K562 (cell line): ENCODE measurements at regions not wholly inside any gene's neighbourhood (a gene's known extent, or its start where the extent isn't known, plus 50 kb on each side); places are given as distances from the start of the nearest gene placed in this dataset.

Source experiments
- ATAC-seq: fragments of 200-7000 bp; cut with Tn5 transposase; 3 replicates; pipeline ENCODE4 v1.9.1; 2020; ENCODE audit warnings: moderate library complexity
- BruUV-seq: library from RNA; stranded (reverse); fragments of 400-500 nt; replicated peaks from 2 replicates; lab custom pipeline; 2021; lab: Mats Ljungman, UMichigan
- CTCF ChIA-PET: fragments of 300-600 bp; formaldehyde crosslinking; extraction: SDS; loops from one replicate; lab custom pipeline; 2021; ENCODE audit warnings: low intra/inter-chr PET ratio; lab: Yijun Ruan, JAX
- POLR2A ChIA-PET: fragments of 300-600, 350-650 bp; sonication (Branson Sonifier 250); formaldehyde crosslinking; extraction: SDS; loops from one replicate; lab custom pipeline; 2021; ENCODE audit warnings: antibody characterized with exemption, inconsistent platforms; lab: Yijun Ruan, JAX
- DNase-seq, 4 experiments: peaks; one replicate each; pipeline versions ENCODE4 v3.0.0 to v3.0.0-alpha.2; 2011 to 2018; ENCODE audit warnings: low spot score in 3 of 4, mixed read lengths in 3 of 4; ENCODE audit errors: extremely low read depth in 1 of 4
- FAIRE-seq: peaks from 2 replicates; lab custom pipeline; 2011; peaks lifted over from hg19 to GRCh38; lab: Jason Lieb, UNC
- H2AFZ ChIP-seq: 2 replicates; pipeline ENCODE4 v1.6.0; 2011; ENCODE audit warnings: low read depth, low read length, control low read depth, inconsistent platforms
- H3K27ac ChIP-seq: fragments of 200-600 bp; 3 replicates; pipeline ENCODE4 v1.8.0; 2011; ENCODE audit warnings: low read depth, mild to moderate bottlenecking, control low read depth, inconsistent platforms, low read length, moderate library complexity, mixed read lengths; ENCODE audit errors: extremely low read depth
- H3K27me3 ChIP-seq, 2 experiments: fragments of 300-600 bp in 1 of 2; 2 replicates in 1 of 2; 3 replicates in 1 of 2; pipeline versions ENCODE4 v1.6.0 to v1.8.0; 2011; ENCODE audit warnings: inconsistent platforms in 2 of 2, low read length in 2 of 2, mild to moderate bottlenecking in 1 of 2, mixed read lengths in 1 of 2, moderate library complexity in 1 of 2; ENCODE audit not compliant: control insufficient read depth in 2 of 2, insufficient read depth in 2 of 2
- H3K36me3 ChIP-seq: fragments of 300-600 bp; 3 replicates; pipeline ENCODE4 v1.8.0; 2011; ENCODE audit warnings: mild to moderate bottlenecking, low read length, inconsistent platforms; ENCODE audit not compliant: control insufficient read depth, insufficient read depth
- H3K4me1 ChIP-seq, 2 experiments: fragments of 200-600 bp in 1 of 2; replicated peaks in 1 of 2; 2 replicates in 1 of 2; 3 replicates in 1 of 2; pipeline versions ENCODE4 v1.5.1 to v1.8.0; 2011; ENCODE audit warnings: inconsistent platforms in 2 of 2, low read length in 2 of 2, mild to moderate bottlenecking in 1 of 2, mixed read lengths in 1 of 2, moderate library complexity in 1 of 2; ENCODE audit not compliant: control insufficient read depth in 2 of 2, insufficient read depth in 2 of 2
- H3K4me2 ChIP-seq: 2 replicates; pipeline ENCODE4 v1.6.1; 2011; ENCODE audit warnings: low read length, control low read depth, inconsistent platforms, mixed read lengths; ENCODE audit not compliant: insufficient read depth
- H3K4me3 ChIP-seq: fragments of 200-600 bp; sonication (generic), shearing (Covaris generic); 2 replicates; pipeline ENCODE4 v1.5.1; 2016; ENCODE audit warnings: control low read depth, inconsistent platforms
- H3K79me2 ChIP-seq: fragments of 200-600 bp; 3 replicates; pipeline ENCODE4 v1.8.0; 2011; ENCODE audit warnings: low read length, inconsistent platforms; ENCODE audit not compliant: control insufficient read depth, insufficient read depth
- H3K9ac ChIP-seq, 2 experiments: 2 replicates each; pipeline versions ENCODE4 v1.6.0 to v1.6.1; 2011; ENCODE audit warnings: low read depth in 2 of 2, low read length in 2 of 2, control low read depth in 1 of 2, inconsistent platforms in 1 of 2, mild to moderate bottlenecking in 1 of 2, mixed read lengths in 1 of 2; ENCODE audit not compliant: insufficient read depth in 1 of 2
- H3K9me1 ChIP-seq: one replicate; pipeline ENCODE4 v1.6.0; 2011; ENCODE audit warnings: inconsistent platforms, mild to moderate bottlenecking, low read length, moderate library complexity; ENCODE audit not compliant: control insufficient read depth, insufficient read depth
- H3K9me3 ChIP-seq: replicated peaks from 2 replicates; pipeline ENCODE4 v1.5.1; 2011; ENCODE audit warnings: low read depth, low read length, inconsistent platforms; ENCODE audit not compliant: control insufficient read depth, insufficient read depth
- H4K20me1 ChIP-seq: replicated peaks from 2 replicates; pipeline ENCODE4 v1.6.1; 2011; ENCODE audit warnings: low read length, inconsistent platforms, mixed read lengths; ENCODE audit not compliant: control insufficient read depth, insufficient read depth
- DMBX1 ChIP-seq: fragments of 250-450 bp; sonication (Bioruptor Pico); IDR thresholded peaks from 2 replicates; pipeline ENCODE4 v1.8.0; 2022; ENCODE audit warnings: inconsistent platforms, mild to moderate bottlenecking, moderate library complexity, borderline replicate concordance
- L3MBTL2 ChIP-seq: fragments of 450-650 bp; IDR thresholded peaks from 2 replicates; pipeline ENCODE4 v1.6.1; 2016; ENCODE audit warnings: mild to moderate bottlenecking, moderate library complexity
- SMAD3 ChIP-seq: fragments of 450-650 bp; formaldehyde crosslinking; conservative IDR thresholded peaks from 2 replicates; pipeline ENCODE4 v1.4.0; 2020; ENCODE audit warnings: mild to moderate bottlenecking
- SPI1 ChIP-seq: IDR thresholded peaks from 2 replicates; pipeline ENCODE4 v1.6.1; 2011; ENCODE audit warnings: low read depth, low read length, control low read depth, borderline replicate concordance
- WGBS: fragments of 100-300 bp; shearing (Covaris generic); methylation state at CpG from one replicate; pipeline ENCODE4 v1.1.6; 2016; ENCODE audit warnings: low coverage, mixed read lengths; ENCODE audit not compliant: insufficient coverage; ENCODE audit errors: missing lambda C conversion rate; 5-methylcytosine and 5-hydroxymethylcytosine counted together
- in situ Hi-C: fragments of 300-500 bp; cut with MboI; formaldehyde crosslinking; loops from 4 replicates; pipeline ENCODE4 v1.15.0; 2018; ENCODE audit warnings: inconsistent platforms, mixed read lengths
- intact Hi-C: fragments of 100-400 bp; cut with micrococcal nuclease; formaldehyde crosslinking; loops from 2 replicates; pipeline ENCODE4 v1.14.2; 2022

GRCh38 chr3:72165808-72166207, 380.9 kb upstream of the PROK2 start:
- ChIA-PET POLR2A (no interaction called here), CTCF (no interaction called here)
- no peaks in the 10 kb centered on the region for H3K9me3 ChIP-seq
- intact Hi-C loops, result no loop called here
- ATAC-seq (no peak), DNase-seq (no peak), FAIRE-seq (no peak)
- H3K27me3 ChIP-seq, result no peaks in the 10 kb centered on the region
- H3K4me1 ChIP-seq, result peaks cover 27 to 55% of the 10 kb centered on the region in 2 experiments; a peak in 4 of 5 replicates
- no peak overlapping the region for H3K4me2 ChIP-seq
- BruUV-seq, result no TSS peak
- in situ Hi-C loops, result no loop called here
- WGBS, result 29% methylated on average over 1 of the region's 1 CpG
- H3K4me3 ChIP-seq, result no peak overlapping the region
- TF ChIP-seq SMAD3, result no peak
- 0 out of 2 replicates have a peak, but pooled peaks have one; percentile 35 for TF ChIP-seq L3MBTL2
- TF ChIP-seq, all 486 proteins: peak for 1
- Histone ChIP-seq H3K9ac (no peak overlapping the region), H3K79me2 (no peaks in the 10 kb centered on the region), H4K20me1 (no peaks in the 10 kb centered on the region), H2AFZ (no peak overlapping the region), H3K9me1 (no peaks in the 10 kb centered on the region), H3K36me3 (no peaks in the 10 kb centered on the region), H3K27ac (no peak overlapping the region)

GRCh38 chr3:72165317-72165716, 380.4 kb upstream of the PROK2 start:
- no TSS peak for BruUV-seq
- intact Hi-C loops (no loop called here), in situ Hi-C loops (no loop called here)
- Histone ChIP-seq H3K4me2 (no peak overlapping the region), H3K27me3 (no peaks in the 10 kb centered on the region), H3K4me3 (no peak overlapping the region), H3K4me1 (peaks cover 24 to 54% of the 10 kb centered on the region in 2 experiments; a peak in 4 of 5 replicates), H3K9me3 (no peaks in the 10 kb centered on the region; the same call in 1 of the 2 replicates), H3K27ac (no peak overlapping the region), H3K36me3 (no peaks in the 10 kb centered on the region), H3K79me2 (no peaks in the 10 kb centered on the region), H2AFZ (no peak overlapping the region), H3K9ac (peak overlapping the region in 1 of 2 experiments; percentile 40; a peak in 1 of 4 replicates), H3K9me1 (no peaks in the 10 kb centered on the region), H4K20me1 (no peaks in the 10 kb centered on the region)
- DNase-seq, result no peak
- ChIA-PET POLR2A (no interaction called here), CTCF (no interaction called here)
- TF ChIP-seq SPI1 (no peak), DMBX1 (CRISPR knock-in tag) (0 out of 2 replicates have a peak, but pooled peaks have one; percentile 33)
- ATAC-seq, result no peak
- no peak for FAIRE-seq
- whole genome bisulfite sequencing, result 100% methylated on average over 1 of the region's 2 CpGs
